ENCODE measurements at regions not wholly inside any gene's neighbourhood (a gene's known extent, or its start where the extent isn't known, plus 50 kb on each side); places are given as distances from the start of the nearest gene placed in this dataset.
A peak's percentile ranks its signal among the peaks of the same experiment; 100 is the strongest.

DNA sequence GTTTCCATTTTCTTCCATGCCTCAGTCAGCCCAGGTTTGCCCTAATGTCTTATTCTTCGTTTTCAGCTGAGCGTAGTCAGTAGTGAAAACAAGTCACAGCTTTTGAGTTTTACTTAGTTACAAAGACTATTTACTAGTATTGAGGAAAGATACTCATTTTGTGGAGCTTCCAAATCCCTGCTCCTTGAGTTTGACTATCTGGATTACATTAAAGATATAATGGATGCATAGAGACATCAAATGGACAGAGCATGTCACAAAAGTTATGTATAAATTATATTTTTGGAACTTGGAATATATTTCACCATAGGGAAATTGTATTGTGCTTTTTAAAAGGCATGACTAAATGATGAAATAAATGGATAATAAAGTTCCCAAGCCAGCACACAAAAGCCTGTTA lies 54.6 kb upstream of the AKAP13 start:
- peaks cover 0 to 9% (median 2%) of the 10 kb centered on the region in 7 donors for H3K9me3 Mint-ChIP-seq
- H3K27ac Mint-ChIP-seq: peak overlapping the region; percentile 51 to 100 (median 79)
- ATAC-seq (ENCODE audit: low read depth in 2 of 2) (no peak), DNase-seq (no peak)
- no peaks in the 10 kb centered on the region for H3K27me3 Mint-ChIP-seq
- H3K4me3 Mint-ChIP-seq: peak overlapping the region in 4 of 8 donors; percentile 6 to 55 (median 46)
- peaks cover 0 to 11% of the 10 kb centered on the region in 2 donors for H3K36me3 Mint-ChIP-seq
- peaks cover 45 to 88% (median 53%) of the 10 kb centered on the region in 3 donors for H3K4me1 Mint-ChIP-seq

DNA sequence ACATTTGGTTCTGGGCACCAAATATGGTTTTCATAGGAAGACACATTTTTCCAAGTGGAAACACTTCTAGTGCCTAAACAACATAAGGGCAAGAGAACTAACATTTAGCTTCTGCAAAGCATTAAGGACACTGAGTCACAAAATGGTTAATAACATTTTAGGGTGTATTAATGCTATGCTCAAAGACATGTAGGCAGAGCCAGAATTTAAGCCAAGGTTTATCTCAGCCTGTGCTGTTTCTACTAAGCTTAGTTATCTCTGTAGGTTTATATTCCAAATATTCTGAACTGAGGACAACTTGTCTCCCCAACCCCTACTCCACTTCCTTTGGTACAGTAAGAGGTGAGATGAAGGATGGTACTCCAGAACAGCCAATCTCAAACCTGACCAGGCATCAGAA lies 54.1 kb upstream of the AKAP13 start:
- DNase-seq: no peak
- peak overlapping the region; percentile 24 to 100 (median 93) for H3K27ac Mint-ChIP-seq
- H3K27me3 Mint-ChIP-seq: no peaks in the 10 kb centered on the region
- no peak for ATAC-seq (ENCODE audit: low read depth in 2 of 2)
- peaks cover 50 to 93% (median 57%) of the 10 kb centered on the region in 3 donors for H3K4me1 Mint-ChIP-seq
- H3K9me3 Mint-ChIP-seq: peaks cover 0 to 9% (median 2%) of the 10 kb centered on the region in 7 donors
- peaks cover 0 to 11% of the 10 kb centered on the region in 2 donors for H3K36me3 Mint-ChIP-seq
- H3K4me3 Mint-ChIP-seq: peak overlapping the region in 4 of 8 donors; percentile 0 to 56 (median 31)

DNA sequence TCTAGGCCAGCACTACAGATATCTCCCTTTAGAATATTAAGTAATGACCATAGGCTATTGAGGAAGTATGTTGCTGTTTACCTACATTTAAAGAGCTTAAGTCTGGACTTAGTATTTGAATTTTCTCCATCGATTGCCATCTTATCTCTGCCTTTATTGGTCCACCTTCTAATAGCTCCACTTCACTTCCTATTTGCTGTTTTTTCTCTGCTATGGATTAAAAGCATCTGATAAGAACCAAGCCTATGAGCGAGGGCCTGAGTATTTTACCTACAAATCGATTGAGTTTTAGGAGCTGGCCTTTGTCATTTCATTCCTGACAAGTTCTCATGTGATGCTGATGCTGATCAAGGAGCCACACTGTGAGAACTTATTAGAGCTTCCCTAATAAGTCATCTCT lies 52.6 kb upstream of the AKAP13 start:
- Mint-ChIP-seq H3K9me3 (peaks cover 0 to 9% (median 0%) of the 10 kb centered on the region in 7 donors), H3K27me3 (no peaks in the 10 kb centered on the region), H3K36me3 (peaks cover 0 to 7% of the 10 kb centered on the region in 2 donors), H3K4me1 (peaks cover 57 to 99% (median 73%) of the 10 kb centered on the region in 3 donors), H3K4me3 (peak overlapping the region in 6 of 8 donors; percentile 8 to 97 (median 64)), H3K27ac (peak overlapping the region; percentile 92 to 100 (median 97))
- no peak for DNase-seq
- ATAC-seq (ENCODE audit: low read depth in 2 of 2): no peak

DNA sequence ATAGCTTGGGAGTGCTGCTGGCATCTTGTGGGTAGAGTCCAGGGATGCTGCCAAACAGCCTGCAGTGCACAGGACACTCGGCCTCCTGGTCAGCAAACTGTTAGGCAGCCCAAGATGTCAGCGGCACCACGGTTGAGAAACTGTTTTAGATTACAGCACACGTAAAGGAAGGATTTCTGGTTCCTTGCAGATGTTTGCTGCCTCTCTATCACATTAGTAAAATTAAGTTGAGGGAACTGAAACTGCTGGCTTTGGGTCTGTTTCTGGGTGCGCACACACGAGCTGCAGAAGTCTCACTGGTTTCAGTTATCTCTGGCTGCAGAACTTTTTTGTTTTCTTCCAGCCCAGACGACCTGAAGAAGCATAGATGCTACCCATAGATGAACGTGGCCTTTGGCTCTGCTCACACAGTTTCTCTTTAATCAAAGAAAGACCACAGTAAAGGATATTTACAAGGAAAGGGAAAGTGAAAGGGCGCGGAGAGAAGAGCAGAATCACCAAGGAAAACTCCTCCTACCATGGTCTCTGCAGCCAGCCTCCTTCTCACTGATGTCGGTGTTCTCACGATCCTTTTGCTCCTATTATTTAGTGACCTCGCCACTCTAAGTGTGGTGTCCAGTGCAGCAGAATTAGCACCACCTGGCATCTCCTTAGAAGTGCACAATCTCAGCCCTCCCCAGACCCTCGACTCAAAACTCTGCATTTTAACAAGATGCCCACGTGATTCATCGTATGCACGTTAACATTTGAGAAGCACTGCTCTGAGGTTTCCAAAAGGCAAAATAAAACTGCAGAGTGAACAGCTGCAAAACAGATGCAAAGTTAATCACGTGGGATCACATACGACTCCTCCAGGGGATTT lies 50.6 kb upstream of the AKAP13 start:
- ATAC-seq (ENCODE audit: low read depth in 2 of 2) (peak; percentile 82 to 85), DNase-seq (peak; percentile 86)
- Mint-ChIP-seq H3K4me1 (peaks cover 60 to 90% (median 69%) of the 10 kb centered on the region in 3 donors), H3K36me3 (no peaks in the 10 kb centered on the region), H3K27ac (peak overlapping the region; percentile 92 to 100 (median 98)), H3K27me3 (no peaks in the 10 kb centered on the region), H3K9me3 (peaks cover 0 to 4% (median 0%) of the 10 kb centered on the region in 7 donors), H3K4me3 (peak overlapping the region; percentile 82 to 97 (median 93))
